ENCODE measurements at regions not wholly inside any gene's neighbourhood (a gene's known extent, or its start where the extent isn't known, plus 50 kb on each side); places are given as distances from the start of the nearest gene placed in this dataset.

DNA sequence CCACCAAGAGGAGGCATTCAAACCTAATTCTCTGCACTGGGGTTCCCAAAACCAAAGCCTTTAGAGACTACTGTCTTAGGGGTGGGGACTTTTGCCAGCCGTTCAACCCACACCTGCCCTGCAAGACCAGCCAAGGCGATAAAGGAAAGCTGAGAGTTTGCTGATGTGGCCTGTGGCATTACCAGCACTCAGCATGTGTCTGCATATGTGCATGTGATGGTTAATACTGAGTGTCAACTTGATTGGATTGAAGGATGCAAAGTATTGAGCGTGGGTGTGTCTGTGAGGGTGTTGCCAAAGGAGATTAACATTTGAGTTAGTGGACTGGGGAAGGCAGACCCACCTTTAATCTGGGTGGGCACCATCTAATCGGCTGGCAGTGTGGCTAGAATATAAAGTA, 474.2 kb downstream of the MED10 start:
- Histone ChIP-seq H3K4me1 (no peaks in the 10 kb centered on the region), H3K36me3 (no peaks in the 10 kb centered on the region), H3K4me3 (no peak overlapping the region), H3K27ac (no peak overlapping the region), H3K27me3 (no peaks in the 10 kb centered on the region), H3K9me3 (no peaks in the 10 kb centered on the region)
- no peak for DNase-seq
- WGBS, 2 donors, result 64 to 80% methylated on average over 4 of the region's 4 CpGs
- TF ChIP-seq POLR2A (IDR thresholded peaks at IDR 0.05) (no peak), EP300 (IDR thresholded peaks at IDR 0.05) (no peak), POLR2AphosphoS5 (IDR thresholded peaks at IDR 0.05) (no peak)
- TF ChIP-seq, protein P1, sequence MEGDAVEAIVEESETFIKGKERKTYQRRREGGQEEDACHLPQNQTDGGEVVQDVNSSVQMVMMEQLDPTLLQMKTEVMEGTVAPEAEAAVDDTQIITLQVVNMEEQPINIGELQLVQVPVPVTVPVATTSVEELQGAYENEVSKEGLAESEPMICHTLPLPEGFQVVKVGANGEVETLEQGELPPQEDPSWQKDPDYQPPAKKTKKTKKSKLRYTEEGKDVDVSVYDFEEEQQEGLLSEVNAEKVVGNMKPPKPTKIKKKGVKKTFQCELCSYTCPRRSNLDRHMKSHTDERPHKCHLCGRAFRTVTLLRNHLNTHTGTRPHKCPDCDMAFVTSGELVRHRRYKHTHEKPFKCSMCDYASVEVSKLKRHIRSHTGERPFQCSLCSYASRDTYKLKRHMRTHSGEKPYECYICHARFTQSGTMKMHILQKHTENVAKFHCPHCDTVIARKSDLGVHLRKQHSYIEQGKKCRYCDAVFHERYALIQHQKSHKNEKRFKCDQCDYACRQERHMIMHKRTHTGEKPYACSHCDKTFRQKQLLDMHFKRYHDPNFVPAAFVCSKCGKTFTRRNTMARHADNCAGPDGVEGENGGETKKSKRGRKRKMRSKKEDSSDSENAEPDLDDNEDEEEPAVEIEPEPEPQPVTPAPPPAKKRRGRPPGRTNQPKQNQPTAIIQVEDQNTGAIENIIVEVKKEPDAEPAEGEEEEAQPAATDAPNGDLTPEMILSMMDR (IDR thresholded peaks at IDR 0.05), result no peak
- intact Hi-C loops (cut with DNase I), result no loop called here

DNA sequence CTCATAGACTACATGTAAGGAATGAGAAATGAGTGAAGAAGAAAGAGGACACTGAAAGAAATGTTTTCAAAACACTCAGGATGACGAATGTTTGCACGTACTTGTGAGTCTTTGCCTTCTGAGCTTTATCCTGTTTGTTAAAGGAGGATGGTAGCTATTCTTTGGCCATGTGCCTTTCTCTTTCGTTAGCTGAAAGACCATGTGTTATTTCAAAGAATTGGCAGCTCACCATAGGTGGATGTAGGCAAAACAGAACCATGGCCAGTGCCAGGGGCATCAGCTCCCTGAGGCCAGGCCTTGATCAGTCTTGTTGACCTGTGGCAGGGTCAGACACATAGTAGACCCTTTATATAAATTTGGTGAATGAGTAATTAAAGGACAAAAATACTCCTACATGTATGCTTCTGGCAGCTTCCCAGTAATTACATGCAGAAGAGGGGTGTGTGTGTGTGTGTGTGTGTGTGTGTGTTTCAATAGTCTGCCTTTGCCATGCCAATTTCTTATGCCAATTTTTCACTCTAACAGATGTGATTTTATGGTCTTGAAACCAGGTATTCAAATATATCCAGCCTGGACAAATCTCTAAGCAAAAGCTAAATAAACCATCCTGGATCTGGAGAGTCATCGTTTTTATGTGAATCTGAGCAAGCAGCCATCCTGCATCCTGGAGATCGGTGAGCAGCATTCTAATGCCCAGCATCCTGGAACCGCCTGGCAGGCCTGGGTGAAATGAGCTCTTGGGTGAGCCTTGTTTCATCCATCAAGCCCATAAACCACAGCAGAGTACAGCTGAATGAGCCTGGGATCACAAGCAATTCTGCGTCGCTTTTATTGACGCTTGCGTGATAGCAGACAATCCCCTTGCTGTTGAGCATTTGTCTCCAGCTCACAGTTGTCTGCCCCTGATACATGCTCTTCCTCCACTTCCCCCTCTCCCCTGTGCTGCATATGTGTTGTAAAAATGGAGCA, 475.4 kb downstream of the MED10 start:
- Histone ChIP-seq H3K36me3 (no peaks in the 10 kb centered on the region), H3K27me3 (no peaks in the 10 kb centered on the region), H3K4me1 (no peaks in the 10 kb centered on the region), H3K4me3 (no peak overlapping the region), H3K9me3 (no peaks in the 10 kb centered on the region), H3K27ac (no peak overlapping the region)
- no peak for DNase-seq
- intact Hi-C loops (cut with DNase I), result no loop called here
- TF ChIP-seq POLR2A (IDR thresholded peaks at IDR 0.05) (no peak), POLR2AphosphoS5 (IDR thresholded peaks at IDR 0.05) (no peak), EP300 (IDR thresholded peaks at IDR 0.05) (no peak)
- TF ChIP-seq, protein P1 (IDR thresholded peaks at IDR 0.05), result no peak
- 74 to 76% methylated on average over 10 of the region's 10 CpGs for WGBS, 2 donors

DNA sequence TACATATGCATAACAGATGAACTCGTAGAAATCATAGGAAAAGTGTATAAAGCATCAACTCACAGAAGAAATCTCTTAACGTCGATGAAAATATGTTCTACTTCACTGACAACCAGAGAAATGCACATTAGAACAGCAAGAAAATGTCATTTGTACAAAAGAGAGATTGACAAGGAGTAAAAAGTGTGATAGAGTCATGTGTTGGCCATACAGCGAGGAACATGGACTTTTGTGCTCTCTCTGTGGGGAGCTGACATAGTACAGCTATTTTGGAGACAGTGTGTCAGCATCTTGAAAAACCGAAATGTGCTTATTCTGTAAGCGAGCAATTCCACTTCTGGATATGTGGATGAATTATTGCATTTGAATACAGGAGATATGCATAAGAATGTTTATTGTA, 477.9 kb downstream of the ICE1 start:
- Histone ChIP-seq H3K4me3 (no peak overlapping the region), H3K4me1 (no peaks in the 10 kb centered on the region), H3K36me3 (no peaks in the 10 kb centered on the region), H3K27ac (no peak overlapping the region), H3K27me3 (no peaks in the 10 kb centered on the region), H3K9me3 (no peaks in the 10 kb centered on the region)
- TF ChIP-seq EP300 (IDR thresholded peaks at IDR 0.05) (no peak), POLR2AphosphoS5 (IDR thresholded peaks at IDR 0.05) (no peak), POLR2A (IDR thresholded peaks at IDR 0.05) (no peak)
- TF ChIP-seq, protein P1 (IDR thresholded peaks at IDR 0.05), result no peak
- DNase-seq, result no peak
- intact Hi-C loops (cut with DNase I), result no loop called here
- 89% methylated on average over 6 of the region's 6 CpGs for WGBS, 2 donors

DNA sequence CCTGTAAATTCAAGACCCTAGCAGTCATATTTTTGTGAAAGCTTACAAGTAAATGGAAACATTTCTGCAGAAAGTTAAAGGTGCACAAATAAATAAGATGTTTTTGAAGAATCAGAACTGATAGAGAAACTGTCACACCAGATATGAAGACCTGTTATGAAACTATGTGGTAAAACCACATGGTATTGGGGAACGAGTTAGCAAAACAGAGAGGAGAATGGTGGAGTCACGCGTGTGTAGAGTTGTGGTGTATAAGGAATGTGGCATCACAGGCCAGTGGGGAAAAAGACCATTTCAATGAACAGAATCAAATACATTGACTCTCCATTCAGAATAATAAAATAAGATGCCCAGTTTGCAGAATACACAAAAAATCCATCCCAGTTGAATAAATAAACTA, 477.2 kb downstream of the ICE1 start:
- no peaks in the 10 kb centered on the region for H3K4me1 ChIP-seq
- no peaks in the 10 kb centered on the region for H3K9me3 ChIP-seq

More for the DNA sequence above, 477.2 kb downstream of the ICE1 start:
- TF ChIP-seq, protein P1 (IDR thresholded peaks at IDR 0.05), result no peak
- no peak for TF ChIP-seq POLR2AphosphoS5 (IDR thresholded peaks at IDR 0.05)
- TF ChIP-seq EP300 (IDR thresholded peaks at IDR 0.05), result no peak
- no peak for TF ChIP-seq POLR2A (IDR thresholded peaks at IDR 0.05)
- no peaks in the 10 kb centered on the region for H3K27me3 ChIP-seq
- DNase-seq, result no peak
- no peak overlapping the region for H3K4me3 ChIP-seq
- WGBS, 2 donors, result 81 to 83% methylated on average over 3 of the region's 3 CpGs
- H3K36me3 ChIP-seq, result no peaks in the 10 kb centered on the region
- intact Hi-C loops (cut with DNase I), result no loop called here
- no peak overlapping the region for H3K27ac ChIP-seq

All from sigmoid colon (tissue), 6 donors.